ENCODE measurements at regions not wholly inside any gene's neighbourhood (a gene's known extent, or its start where the extent isn't known, plus 50 kb on each side); places are given as distances from the start of the nearest gene placed in this dataset.
A peak's percentile ranks its signal among the peaks of the same experiment; 100 is the strongest.

- ATAC-seq (ENCODE audit: poor library complexity): no peak
- DNase-seq: no peak
- intact Hi-C loops (cut with DNase I): no loop called here
These were observed 96.5 kb downstream of the RRAGC start for GRCh38 chr1:38763121-38763520.

DNA sequence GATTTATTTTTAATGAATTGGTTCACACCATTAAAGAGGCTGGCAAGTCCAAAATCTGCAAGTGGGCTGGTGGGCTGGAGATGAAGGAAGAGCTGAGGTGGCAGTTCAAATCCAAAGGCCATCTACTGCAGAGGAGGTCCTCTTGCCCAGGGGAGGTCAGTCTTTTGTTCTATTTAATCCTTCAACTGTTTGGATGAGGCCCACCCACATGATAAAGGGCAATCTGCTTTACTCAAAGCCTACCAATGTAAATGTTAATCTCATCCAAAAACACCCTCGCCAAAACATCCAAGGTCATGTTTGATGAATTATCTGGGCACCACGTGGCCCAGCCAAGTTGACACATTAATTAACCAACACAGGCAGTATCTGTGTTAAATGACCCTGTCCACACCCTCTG lies 99.0 kb downstream of the RRAGC start:
- intact Hi-C loops (cut with DNase I): no loop called here
- DNase-seq (no peak), ATAC-seq (ENCODE audit: poor library complexity) (no peak)

- intact Hi-C loops (cut with DNase I): no loop called here
- no peak for DNase-seq
- ATAC-seq (ENCODE audit: poor library complexity): no peak
These were observed 100.8 kb downstream of the RRAGC start for GRCh38 chr1:38758820-38759219.

- intact Hi-C loops (cut with DNase I): no loop called here
- ATAC-seq (ENCODE audit: poor library complexity) (no peak), DNase-seq (no peak)
These were observed 112.5 kb downstream of the RRAGC start for GRCh38 chr1:38746941-38747600.

GRCh38 chr1:38746402-38746935 lies 113.1 kb downstream of the RRAGC start:
- ATAC-seq (ENCODE audit: poor library complexity) (no peak), DNase-seq (no peak)
- intact Hi-C loops (cut with DNase I): no loop called here

- intact Hi-C loops (cut with DNase I): no loop called here
- DNase-seq: no peak
- no peak for ATAC-seq (ENCODE audit: poor library complexity)
These were observed 113.8 kb downstream of the RRAGC start for GRCh38 chr1:38745476-38746401.

GRCh38 chr1:38744452-38745350 lies 114.9 kb downstream of the RRAGC start:
- DNase-seq (no peak), ATAC-seq (ENCODE audit: poor library complexity) (no peak)
- intact Hi-C loops (cut with DNase I): no loop called here

GRCh38 chr1:38743184-38743583 lies 116.4 kb downstream of the RRAGC start:
- ATAC-seq (ENCODE audit: poor library complexity) (no peak), DNase-seq (no peak)
- intact Hi-C loops (cut with DNase I): no loop called here

DNA sequence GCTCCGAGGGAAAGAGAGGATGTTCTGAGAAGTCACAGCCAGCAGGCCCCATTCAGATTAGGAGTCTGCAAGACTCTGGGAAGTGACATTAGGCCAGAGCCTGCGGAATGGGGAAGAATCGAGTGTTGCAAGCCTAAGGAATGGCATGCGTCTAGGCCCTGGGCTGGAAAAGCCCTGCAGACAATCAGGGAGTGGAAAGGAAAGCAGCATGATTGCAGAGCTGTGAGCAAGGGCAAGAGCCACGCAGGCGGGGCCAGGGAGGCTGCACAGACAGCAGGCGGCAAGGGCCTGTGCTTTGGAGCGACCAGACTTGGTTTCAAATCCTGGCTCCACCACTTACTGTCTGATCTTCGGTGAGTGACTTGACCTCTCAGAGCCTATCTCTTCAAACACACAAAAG lies 118.2 kb downstream of the RRAGC start:
- intact Hi-C loops (cut with DNase I): no loop called here
- ATAC-seq (ENCODE audit: poor library complexity): no peak
- DNase-seq: no peak

DNA sequence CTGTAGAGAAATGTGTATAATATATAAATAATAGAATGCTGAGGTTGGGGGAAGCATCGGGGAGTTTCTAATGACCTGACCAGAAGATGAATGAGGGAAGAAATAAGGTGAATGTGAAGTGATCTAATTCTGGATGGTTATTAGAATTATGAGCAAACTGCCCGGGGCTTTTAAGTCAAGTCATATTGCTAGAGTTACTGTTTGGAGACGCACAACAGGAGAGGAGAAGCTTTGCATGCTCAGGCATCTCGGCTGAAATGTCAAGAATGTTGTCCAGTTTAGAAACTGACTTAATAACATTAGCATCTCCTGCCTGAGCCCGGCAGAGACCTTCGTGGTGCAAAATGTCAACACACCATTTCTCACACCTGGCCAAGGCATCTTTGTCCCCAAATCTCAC lies 119.1 kb downstream of the RRAGC start:
- intact Hi-C loops (cut with DNase I): no loop called here
- DNase-seq (no peak), ATAC-seq (ENCODE audit: poor library complexity) (peak; percentile 34)

DNA sequence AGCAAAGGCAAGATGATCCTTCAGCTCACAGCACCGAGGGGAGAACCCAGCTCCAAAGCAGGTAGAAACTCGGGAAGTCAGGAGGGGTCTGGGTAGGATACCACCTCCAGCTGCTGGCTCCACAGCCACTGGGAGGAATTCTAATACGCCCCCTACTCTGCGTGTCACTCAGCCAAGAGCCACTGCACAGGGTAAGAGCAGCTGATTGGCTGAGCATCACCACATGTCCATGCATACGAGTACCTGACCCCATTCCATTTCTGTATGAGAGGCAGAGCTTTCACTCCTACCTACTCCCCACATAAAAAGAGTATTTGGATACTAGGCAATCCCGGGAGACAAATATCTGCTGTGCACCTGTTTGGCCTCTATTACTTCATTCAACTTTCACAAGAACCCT lies 121.4 kb downstream of the RRAGC start:
- intact Hi-C loops (cut with DNase I): no loop called here
- DNase-seq: no peak
- ATAC-seq (ENCODE audit: poor library complexity): no peak

GRCh38 chr1:38736399-38736798 lies 123.2 kb downstream of the RRAGC start:
- ATAC-seq (ENCODE audit: poor library complexity): no peak
- no peak for DNase-seq
- intact Hi-C loops (cut with DNase I): no loop called here

DNA sequence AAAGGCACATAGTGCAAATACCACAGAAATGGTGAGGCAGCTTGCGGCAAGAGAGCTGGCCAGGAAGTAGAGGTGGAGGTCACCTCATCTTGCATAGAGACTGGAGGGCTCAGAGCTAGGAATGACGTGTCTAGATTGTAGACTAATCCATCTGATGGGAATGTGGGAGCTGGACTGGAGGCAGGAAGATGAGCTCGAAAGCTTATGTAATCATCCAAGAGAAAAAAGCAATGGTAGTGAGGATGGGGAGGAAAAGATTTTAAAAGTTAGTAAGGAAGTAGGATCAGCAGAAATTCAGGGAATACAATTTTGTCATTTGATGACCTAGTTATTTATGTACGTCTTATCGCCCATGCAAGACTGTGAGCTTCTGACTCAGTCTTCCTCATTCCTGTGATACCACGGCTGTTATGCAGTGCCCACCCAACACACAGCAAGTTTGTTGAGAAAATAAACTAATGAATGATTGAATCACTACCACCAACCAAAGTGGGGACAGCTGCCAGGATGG lies 123.9 kb downstream of the RRAGC start:
- ATAC-seq (ENCODE audit: poor library complexity): no peak
- no peak for DNase-seq
- intact Hi-C loops (cut with DNase I): no loop called here

DNA sequence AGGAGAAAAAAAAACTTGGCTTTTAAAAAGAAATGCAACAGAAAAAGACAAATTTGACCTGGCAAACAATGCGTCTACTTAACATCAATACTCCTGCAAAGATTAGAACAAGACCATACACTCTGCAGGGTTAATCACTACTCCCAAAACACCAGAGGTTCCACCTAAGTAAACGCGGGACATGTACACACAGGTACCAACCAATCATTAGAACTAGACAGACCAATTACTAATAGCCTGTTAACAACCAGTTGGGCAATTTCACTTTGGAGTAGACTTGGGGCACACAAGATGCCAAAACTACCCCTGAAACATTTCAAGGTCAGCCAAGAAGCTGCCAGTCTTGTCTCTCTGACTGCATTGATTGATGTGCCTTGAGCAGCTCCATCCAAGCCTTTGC lies 125.8 kb downstream of the RRAGC start:
- no peak for ATAC-seq (ENCODE audit: poor library complexity)
- intact Hi-C loops (cut with DNase I): no loop called here

GRCh38 chr1:38730511-38731397 lies 128.8 kb downstream of the RRAGC start:
- no peak for ATAC-seq (ENCODE audit: poor library complexity)
- intact Hi-C loops (cut with DNase I): no loop called here

More for the DNA sequence above, 125.8 kb downstream of the RRAGC start:
- DNase-seq: no peak

DNA sequence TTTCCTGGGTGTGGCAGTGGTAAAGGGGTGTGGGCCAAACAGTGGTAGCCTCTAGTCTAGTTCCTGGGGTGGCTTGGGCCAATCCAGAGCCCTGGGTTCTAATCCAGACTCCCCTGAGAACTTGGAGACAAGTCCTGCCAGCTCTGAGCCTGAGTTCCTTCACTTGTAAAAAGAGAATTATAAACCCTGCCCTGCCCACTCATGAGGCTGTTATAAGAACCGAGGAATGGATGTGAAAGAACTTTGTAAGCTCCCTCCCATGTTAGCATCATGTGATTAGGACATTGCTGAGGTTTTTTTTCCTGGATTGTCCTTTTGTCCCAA lies 131.0 kb downstream of the RRAGC start:
- DNase-seq: no peak
- intact Hi-C loops (cut with DNase I): no loop called here
- no peak for ATAC-seq (ENCODE audit: poor library complexity)

More at GRCh38 chr1:38730511-38731397, 128.8 kb downstream of the RRAGC start:
- DNase-seq: no peak

GRCh38 chr1:38727684-38728584 lies 131.6 kb downstream of the RRAGC start:
- ATAC-seq (ENCODE audit: poor library complexity): peak; percentile 64
- intact Hi-C loops (cut with DNase I): no loop called here
- peak; percentile 64 for DNase-seq
